Small intestine (tissue), 7 donors: ENCODE measurements at regions not wholly inside any gene's neighbourhood (a gene's known extent, or its start where the extent isn't known, plus 50 kb on each side); places are given as distances from the start of the nearest gene placed in this dataset.

ENCODE experiments used
- DNase-seq, 2 donors: peaks; one replicate each; pipeline versions ENCODE4 v3.0.0 to v3.0.0-alpha.2; 2013
- FAIRE-seq: peaks from 2 replicates; lab custom pipeline; 2012; peaks lifted over from hg19 to GRCh38; lab: Jason Lieb, UNC
- H3K27ac ChIP-seq, 3 donors: one replicate each; pipeline ENCODE4 v1.5.1; 2013; ENCODE audit warnings: low read length in 2 of 3, mild to moderate bottlenecking in 2 of 3, control low read depth in 1 of 3, inconsistent platforms in 1 of 3, low read depth in 1 of 3, moderate library complexity in 1 of 3
- H3K27me3 ChIP-seq, 3 donors: one replicate each; pipeline ENCODE4 v1.6.1; 2013; ENCODE audit warnings: low read length in 3 of 3, inconsistent platforms in 1 of 3; ENCODE audit not compliant: control insufficient read depth in 3 of 3, insufficient read depth in 3 of 3
- H3K36me3 ChIP-seq, 3 donors: one replicate each; pipeline ENCODE4 v1.6.1; 2013; ENCODE audit warnings: low read length in 3 of 3, inconsistent platforms in 1 of 3, low read depth in 1 of 3, mild to moderate bottlenecking in 1 of 3, moderate library complexity in 1 of 3; ENCODE audit not compliant: control insufficient read depth in 3 of 3, insufficient read depth in 2 of 3
- H3K4me1 ChIP-seq, 3 donors: one replicate each; pipeline ENCODE4 v1.6.1; 2013; ENCODE audit warnings: low read length in 2 of 3, inconsistent platforms in 1 of 3, low read depth in 1 of 3, mild to moderate bottlenecking in 1 of 3, moderate library complexity in 1 of 3; ENCODE audit not compliant: control insufficient read depth in 3 of 3, insufficient read depth in 2 of 3
- H3K4me3 ChIP-seq, 3 donors: one replicate each; pipeline ENCODE4 v1.5.1; 2013; ENCODE audit warnings: low read length in 3 of 3, control low read depth in 1 of 3, inconsistent platforms in 1 of 3, low read depth in 1 of 3, mild to moderate bottlenecking in 1 of 3, moderate library complexity in 1 of 3
- H3K9me3 ChIP-seq, 2 donors: one replicate each; pipeline ENCODE4 v1.6.1; 2013; ENCODE audit warnings: low read depth in 1 of 2, low read length in 1 of 2; ENCODE audit not compliant: control insufficient read depth in 2 of 2, insufficient read depth in 1 of 2
- WGBS, 3 donors: extraction: QIAGEN DNeasy Blood & Tissue Kit; methylation state at CpG; one replicate each; pipeline ENCODE4 v1.1.7; 2013; 5-methylcytosine and 5-hydroxymethylcytosine counted together
- donor health status: healthy with polysubstance abuse.
- donor health status: control.
- donor health status: control.
- donor health status: Bipolar disorder and iron deficiency.
- donor health status: healthy.

- no peak overlapping the region for H3K4me3 ChIP-seq
- H3K9me3 ChIP-seq = peaks cover 0 to 4% of the 10 kb centered on the region in 2 donors
- H3K4me1 ChIP-seq = no peaks in the 10 kb centered on the region
- H3K27ac ChIP-seq = no peak overlapping the region
- FAIRE-seq = no peak
- H3K27me3 ChIP-seq = no peaks in the 10 kb centered on the region
- H3K36me3 ChIP-seq = no peaks in the 10 kb centered on the region
- 69 to 82% (median 75%) methylated on average over 23 of the region's 23 CpGs for WGBS, 3 donors
- no peak for DNase-seq
Observed at GRCh38 chr18:76756531-76757253, 65.7 kb upstream of the ZNF236 start.

- Histone ChIP-seq H3K27ac (no peak overlapping the region), H3K9me3 (peaks cover 0 to 17% of the 10 kb centered on the region in 2 donors), H3K27me3 (no peaks in the 10 kb centered on the region), H3K4me3 (no peak overlapping the region), H3K4me1 (no peaks in the 10 kb centered on the region), H3K36me3 (no peaks in the 10 kb centered on the region)
- 8 to 55% (median 36%) methylated on average over 8 of the region's 8 CpGs for WGBS, 3 donors
- peak in 1 of 2 donors; percentile 38 for DNase-seq
- FAIRE-seq = no peak
Observed at GRCh38 chr18:76754351-76754750, 68.0 kb upstream of the ZNF236 start.

GRCh38 chr18:76752400-76752799, 70.0 kb upstream of the ZNF236 start:
- WGBS, 3 donors = 89 to 94% (median 90%) methylated on average over 4 of the region's 4 CpGs
- peaks cover 0 to 20% of the 10 kb centered on the region in 2 donors for H3K9me3 ChIP-seq
- H3K27ac ChIP-seq = no peak overlapping the region
- H3K27me3 ChIP-seq = no peaks in the 10 kb centered on the region
- no peak overlapping the region for H3K4me3 ChIP-seq
- no peak for DNase-seq
- H3K36me3 ChIP-seq = no peaks in the 10 kb centered on the region
- no peak for FAIRE-seq
- H3K4me1 ChIP-seq = no peaks in the 10 kb centered on the region

GRCh38 chr18:76750917-76751890, 71.2 kb upstream of the ZNF236 start:
- FAIRE-seq (no peak), DNase-seq (no peak)
- 83 to 90% (median 85%) methylated on average over 5 of the region's 5 CpGs for WGBS, 3 donors
- no peak overlapping the region for H3K4me3 ChIP-seq
- H3K27me3 ChIP-seq = no peaks in the 10 kb centered on the region
- no peaks in the 10 kb centered on the region for H3K36me3 ChIP-seq
- no peak overlapping the region for H3K27ac ChIP-seq
- no peaks in the 10 kb centered on the region for H3K4me1 ChIP-seq
- H3K9me3 ChIP-seq = peaks cover 0 to 20% of the 10 kb centered on the region in 2 donors

GRCh38 chr18:76750269-76750668, 72.1 kb upstream of the ZNF236 start:
- no peak overlapping the region for H3K27ac ChIP-seq
- FAIRE-seq (no peak), DNase-seq (no peak)
- peaks cover 0 to 20% of the 10 kb centered on the region in 2 donors for H3K9me3 ChIP-seq
- no peak overlapping the region for H3K4me3 ChIP-seq
- H3K4me1 ChIP-seq = no peaks in the 10 kb centered on the region
- H3K36me3 ChIP-seq = no peaks in the 10 kb centered on the region
- H3K27me3 ChIP-seq = no peaks in the 10 kb centered on the region

GRCh38 chr18:76747676-76748075, 74.7 kb upstream of the ZNF236 start:
- H3K9me3 ChIP-seq = peaks cover 0 to 20% of the 10 kb centered on the region in 2 donors
- DNase-seq (no peak), FAIRE-seq (no peak)
- no peaks in the 10 kb centered on the region for H3K4me1 ChIP-seq
- no peaks in the 10 kb centered on the region for H3K36me3 ChIP-seq
- WGBS, 3 donors = 68 to 97% (median 88%) methylated on average over 1 of the region's 1 CpG
- H3K27me3 ChIP-seq = no peaks in the 10 kb centered on the region
- H3K4me3 ChIP-seq = no peak overlapping the region
- no peak overlapping the region for H3K27ac ChIP-seq

GRCh38 chr18:76741346-76741745, 81.0 kb upstream of the ZNF236 start:
- no peaks in the 10 kb centered on the region for H3K36me3 ChIP-seq
- no peak overlapping the region for H3K4me3 ChIP-seq
- FAIRE-seq (no peak), DNase-seq (no peak)
- 74 to 87% (median 77%) methylated on average over 3 of the region's 3 CpGs for WGBS, 3 donors
- no peak overlapping the region for H3K27ac ChIP-seq
- H3K4me1 ChIP-seq = no peaks in the 10 kb centered on the region
- H3K27me3 ChIP-seq = no peaks in the 10 kb centered on the region
- H3K9me3 ChIP-seq = no peaks in the 10 kb centered on the region

GRCh38 chr18:76736309-76736708, 86.0 kb upstream of the ZNF236 start:
- no peaks in the 10 kb centered on the region for H3K9me3 ChIP-seq
- H3K4me3 ChIP-seq = no peak overlapping the region
- no peak for FAIRE-seq
- no peak for DNase-seq
- H3K27me3 ChIP-seq = no peaks in the 10 kb centered on the region
- WGBS, 3 donors = 90 to 94% (median 93%) methylated on average over 18 of the region's 18 CpGs
- no peaks in the 10 kb centered on the region for H3K4me1 ChIP-seq
- no peak overlapping the region for H3K27ac ChIP-seq
- H3K36me3 ChIP-seq = no peaks in the 10 kb centered on the region
